NCI-H1694 (cell line): ENCODE measurements at regions not wholly inside any gene's neighbourhood (a gene's known extent, or its start where the extent isn't known, plus 50 kb on each side); places are given as distances from the start of the nearest gene placed in this dataset.
"Not testable (repeated sequence)": the region's sequence is repeated elsewhere in the genome, so short reads cannot be mapped to it uniquely, and the experiment has no call there.

Experiments
- DNase-seq: peaks from one replicate; lab custom pipeline; 2025; lab: John Stamatoyannopoulos, UW

- DNase-seq: no peak
Observed at GRCh38 chr14:84084056-84084630, 1445.8 kb upstream of the FLRT2 start.

GRCh38 chr14:84085493-84085892, 1444.5 kb upstream of the FLRT2 start:
- DNase-seq: no peak

DNA sequence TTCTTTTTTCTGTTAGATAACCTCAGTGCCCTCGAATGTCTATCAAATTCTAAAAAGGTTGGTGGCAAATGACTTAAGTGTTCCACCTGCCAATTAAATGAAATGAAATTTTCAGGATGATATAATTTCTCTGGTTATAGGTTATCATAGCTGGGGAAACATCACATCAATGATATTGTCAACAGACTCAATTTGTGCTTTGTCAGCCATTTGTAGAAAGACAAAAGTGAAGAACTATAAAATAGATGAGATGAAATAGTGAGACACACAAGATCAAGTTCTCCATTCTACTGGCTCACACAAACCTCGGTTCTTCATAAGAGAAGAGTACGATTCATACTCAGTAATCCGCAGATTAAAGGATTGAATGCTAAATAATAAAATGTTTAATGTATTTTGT, 1443.2 kb upstream of the FLRT2 start:
- no peak for DNase-seq

- DNase-seq: no peak
Observed at GRCh38 chr14:84087986-84088531, 1441.9 kb upstream of the FLRT2 start.

GRCh38 chr14:84090837-84091236, 1439.1 kb upstream of the FLRT2 start:
- no peak for DNase-seq

GRCh38 chr14:84095681-84096080, 1434.3 kb upstream of the FLRT2 start:
- DNase-seq: no peak

- DNase-seq: no peak
Observed at GRCh38 chr14:84098261-84098660, 1431.7 kb upstream of the FLRT2 start.

GRCh38 chr14:84099560-84099959, 1430.4 kb upstream of the FLRT2 start:
- DNase-seq: not testable (repeated sequence)

DNA sequence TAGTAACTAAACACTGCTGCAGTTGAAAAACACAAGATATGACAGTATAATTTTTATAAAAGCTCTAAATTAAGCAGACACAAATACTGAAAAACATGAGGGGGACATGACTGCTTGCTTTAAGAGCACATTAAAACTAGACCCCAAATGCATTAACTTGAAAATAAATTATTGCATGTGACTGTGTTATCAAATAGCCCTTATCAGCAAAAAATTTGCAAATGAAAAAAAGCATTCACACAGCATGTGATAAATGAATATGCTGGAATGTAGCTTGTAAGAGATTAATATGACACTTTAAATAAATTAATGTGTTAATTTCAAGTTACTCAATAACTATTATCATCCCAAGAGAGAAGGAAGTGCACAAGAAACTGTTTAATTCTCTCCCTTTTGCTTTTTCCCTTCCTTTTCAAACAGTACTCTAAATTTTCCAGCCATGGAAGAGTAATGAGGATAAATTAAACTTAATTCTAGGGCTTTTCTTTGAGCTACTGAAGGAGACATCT, 1422.1 kb upstream of the FLRT2 start:
- no peak for DNase-seq

DNA sequence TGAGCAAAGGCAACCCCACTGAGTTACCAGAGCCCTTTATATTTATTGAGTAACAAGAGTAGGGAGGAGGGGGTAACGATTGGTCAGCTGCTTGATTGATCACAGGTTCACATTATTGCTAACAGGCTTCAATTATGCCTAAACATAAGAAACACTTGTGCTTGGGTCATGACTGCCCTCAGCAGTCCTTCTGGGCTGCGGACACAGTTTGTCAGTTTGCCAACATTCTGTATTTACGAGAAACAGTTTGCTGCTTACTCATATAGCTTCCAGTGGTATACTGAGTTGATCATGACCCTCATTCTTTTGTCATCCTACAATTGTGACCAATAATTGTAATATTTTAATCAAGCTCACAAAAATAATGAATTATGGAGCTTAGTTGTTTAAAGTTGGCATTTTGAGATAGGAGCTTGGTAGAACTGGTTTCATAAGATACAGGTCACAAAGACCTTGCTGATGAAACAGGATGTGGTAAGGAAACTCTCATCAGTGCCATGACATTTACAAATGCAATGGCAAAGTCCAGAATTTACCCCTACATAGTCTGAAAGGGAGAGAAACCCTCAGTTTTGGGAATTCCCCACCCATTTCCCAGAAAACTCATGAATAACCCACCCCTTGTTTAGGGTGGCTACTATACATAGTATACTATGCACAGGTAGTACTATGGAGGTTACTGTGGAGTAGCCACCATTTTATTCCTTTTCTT, 1421.0 kb upstream of the FLRT2 start:
- no peak for DNase-seq

DNA sequence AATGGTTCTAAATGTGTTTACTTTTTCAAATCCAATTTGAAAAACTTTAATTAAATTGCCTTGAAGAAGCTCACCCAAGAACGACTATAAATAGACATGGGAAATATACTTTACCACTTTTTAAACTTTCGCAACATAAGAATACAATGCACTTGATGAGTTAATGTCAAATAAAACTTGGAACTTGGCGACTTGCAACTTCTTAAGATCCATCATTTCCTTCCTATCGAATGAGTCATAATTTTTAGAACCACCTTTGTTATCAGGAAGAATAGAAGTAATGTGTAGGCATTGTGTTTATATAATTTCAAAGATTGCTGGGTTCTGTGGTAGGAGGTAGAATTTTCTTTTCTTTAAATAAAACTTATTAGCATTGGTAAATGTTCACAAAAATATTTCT, 1417.4 kb upstream of the FLRT2 start:
- no peak for DNase-seq

DNA sequence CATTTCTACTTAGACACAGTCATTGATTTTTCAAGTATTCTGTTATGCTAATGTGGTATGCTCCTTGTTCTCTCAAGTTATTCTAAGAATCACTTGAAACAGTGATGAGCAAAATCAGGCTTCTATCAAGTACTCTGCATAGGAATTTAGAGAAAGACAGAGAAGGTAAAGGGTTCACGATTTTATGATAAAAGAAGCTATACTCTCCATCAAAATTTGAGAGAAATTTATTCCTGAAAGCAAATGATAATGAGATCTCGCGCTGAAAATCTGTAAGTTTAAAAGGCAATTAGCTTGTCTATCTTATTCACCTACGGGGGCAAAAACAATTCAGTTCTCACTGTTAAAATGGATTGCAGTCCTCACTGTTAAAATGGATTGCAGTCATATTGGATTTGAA, 1404.3 kb upstream of the FLRT2 start:
- DNase-seq: no peak

- DNase-seq: no peak
Observed at GRCh38 chr14:84127495-84127894, 1402.4 kb upstream of the FLRT2 start.

GRCh38 chr14:84128050-84128449, 1401.9 kb upstream of the FLRT2 start:
- DNase-seq: no peak

- DNase-seq: no peak
Observed at GRCh38 chr14:84129007-84129406, 1400.9 kb upstream of the FLRT2 start.

DNA sequence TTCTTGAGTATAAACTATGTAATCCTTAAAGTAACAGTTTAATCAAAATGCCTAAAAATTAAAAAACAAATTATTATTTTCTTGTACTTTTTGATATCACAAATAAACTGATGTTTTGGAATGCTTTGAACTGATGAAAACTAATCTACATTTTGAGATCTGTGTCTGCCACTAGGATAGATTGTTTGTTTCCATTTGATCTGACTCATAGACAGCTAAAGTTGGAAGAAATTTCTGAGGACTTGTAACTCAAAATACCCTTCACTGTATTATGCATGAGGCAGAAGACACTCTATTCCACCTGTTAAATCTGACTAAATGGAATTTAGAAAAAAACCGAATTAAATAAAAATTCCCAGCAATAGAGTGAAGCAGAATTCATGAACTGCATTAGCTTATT, 1400.0 kb upstream of the FLRT2 start:
- DNase-seq: no peak

DNA sequence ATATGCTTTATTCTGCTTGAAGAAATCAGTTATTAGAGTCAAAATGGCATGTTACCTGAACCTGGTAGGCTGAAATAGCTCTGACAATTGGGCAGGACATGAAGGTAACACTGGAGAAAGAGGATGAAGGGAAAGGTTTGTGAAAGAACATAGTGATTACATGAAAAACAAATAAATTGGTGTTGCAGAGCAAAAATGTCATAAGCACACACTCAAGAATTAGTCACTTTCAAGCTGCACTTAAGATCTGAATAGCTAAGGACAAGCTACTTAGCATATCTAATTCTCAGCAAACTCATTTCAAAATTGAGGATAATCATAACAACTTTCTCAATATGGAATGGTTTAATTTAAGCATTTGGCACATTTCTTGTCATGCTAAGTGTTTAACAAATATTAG, 1398.0 kb upstream of the FLRT2 start:
- no peak for DNase-seq

DNA sequence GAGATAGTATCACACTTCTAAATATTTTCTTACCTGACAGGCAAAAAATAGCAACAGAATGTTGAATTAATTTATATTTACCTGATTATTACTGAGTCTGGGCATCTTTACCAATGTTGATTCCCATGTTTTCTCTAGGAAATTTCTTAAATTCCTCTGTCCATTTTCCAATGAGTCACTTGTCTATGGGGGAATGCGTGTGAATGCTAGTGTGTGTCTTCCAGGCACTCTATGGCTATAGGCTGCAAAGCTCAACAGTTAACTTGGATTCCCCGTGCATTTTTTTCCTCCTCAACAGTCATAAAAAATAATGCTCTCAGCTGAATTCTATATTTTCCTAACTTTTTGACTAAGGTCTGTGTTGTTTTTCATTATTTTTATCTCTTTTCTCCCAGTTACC, 1385.8 kb upstream of the FLRT2 start:
- no peak for DNase-seq

DNA sequence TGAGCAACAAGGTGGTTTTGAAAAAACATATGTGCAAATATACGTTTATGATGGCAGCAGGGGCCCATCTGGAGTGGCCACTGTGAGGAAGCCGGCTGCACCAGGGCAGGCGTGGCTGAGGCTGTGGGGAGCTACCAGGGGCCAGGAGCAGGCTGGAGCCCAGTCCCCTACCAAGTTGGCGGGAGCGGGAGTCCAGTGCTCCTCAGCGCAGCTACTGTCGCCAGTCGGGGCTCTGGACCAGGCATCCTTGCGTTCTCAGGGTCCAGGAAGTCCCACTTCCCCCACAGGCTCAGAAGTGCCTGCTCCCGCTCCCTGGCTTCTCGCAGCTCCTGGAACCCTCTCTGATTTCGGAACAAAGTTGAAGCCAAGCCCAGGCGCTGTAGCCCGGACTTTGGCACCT, 1377.5 kb upstream of the FLRT2 start:
- no peak for DNase-seq

DNA sequence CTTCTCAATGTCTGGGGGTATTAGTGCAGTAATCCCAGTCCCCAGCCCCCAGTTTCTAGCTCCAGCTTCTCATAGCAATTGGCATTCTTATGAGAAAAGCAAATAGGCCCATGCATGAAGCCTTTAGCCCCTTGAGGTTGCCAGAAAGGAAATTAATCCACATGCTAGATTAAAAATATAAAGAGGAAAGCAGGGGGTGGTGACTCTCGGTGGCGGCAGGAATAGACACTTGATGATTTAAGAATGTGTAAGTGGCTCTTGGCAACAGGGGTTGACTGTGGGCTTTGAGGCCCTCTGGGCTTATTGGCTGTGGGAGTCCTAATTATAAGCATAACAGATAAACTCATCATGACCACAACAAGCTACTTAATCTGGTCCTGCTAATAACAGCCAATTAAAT, 1367.3 kb upstream of the FLRT2 start:
- no peak for DNase-seq

- no peak for DNase-seq
Observed at GRCh38 chr14:84167026-84167425, 1362.9 kb upstream of the FLRT2 start.

DNA sequence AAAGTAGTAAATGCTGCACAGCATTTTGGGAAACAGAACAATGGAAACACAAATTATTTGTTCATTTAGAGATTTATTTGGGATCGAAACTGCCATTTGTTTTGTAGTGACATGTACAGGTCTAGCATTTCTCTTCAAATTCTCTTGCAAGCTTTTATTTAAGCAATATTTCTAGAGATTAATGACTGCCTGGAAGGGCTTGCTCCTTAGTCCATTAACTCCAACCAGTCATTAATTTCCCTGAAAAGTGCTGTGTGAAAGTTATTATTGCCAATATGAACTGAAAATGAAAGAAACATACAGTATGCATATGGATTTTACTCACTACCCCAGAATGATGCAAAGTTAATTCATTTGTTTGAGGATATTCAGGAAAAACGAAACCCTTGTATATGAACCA, 1349.6 kb upstream of the FLRT2 start:
- DNase-seq: no peak

GRCh38 chr14:84181072-84181471, 1348.9 kb upstream of the FLRT2 start:
- DNase-seq: no peak

DNA sequence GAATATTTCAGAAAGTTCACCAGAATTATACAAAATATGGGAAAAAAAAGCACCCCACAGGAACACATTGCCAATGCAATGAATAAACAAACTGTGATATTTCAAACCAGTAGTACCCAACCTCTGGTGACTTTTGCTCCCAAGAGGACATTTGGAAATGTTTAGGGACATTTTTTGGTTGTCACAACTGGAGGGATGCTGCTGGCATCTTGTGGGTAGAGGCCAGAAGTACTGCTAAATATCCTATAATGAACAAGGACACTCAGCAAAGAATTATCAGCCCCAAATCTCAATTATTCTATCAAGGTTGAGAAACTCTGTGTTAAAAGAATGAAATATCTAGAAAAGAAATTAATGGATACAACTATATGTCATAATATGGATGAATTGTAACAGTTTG, 1334.4 kb upstream of the FLRT2 start:
- DNase-seq: no peak
